Uterus (tissue), 2 donors: ENCODE measurements at regions not wholly inside any gene's neighbourhood (a gene's known extent, or its start where the extent isn't known, plus 50 kb on each side); places are given as distances from the start of the nearest gene placed in this dataset.

Experiments used
- POLR2A ChIP-seq, 2 donors: fragments of 450-650 bp; IDR thresholded peaks; one replicate each; pipeline ENCODE4 v1.6.1; 2016; ENCODE audit warnings: antibody characterized with exemption in 2 of 2, mild to moderate bottlenecking in 1 of 2, moderate library complexity in 1 of 2
- TF ChIP-seq, protein P1 (sequence below), 4 experiments: fragments of 200-600 bp in 2 of 4; fragments of 450-650 bp in 2 of 4; sonication (generic) in 2 of 4; IDR thresholded peaks; one replicate each; pipeline ENCODE4 v1.5.1; 2016 to 2019; ENCODE audit warnings: antibody characterized with exemption in 4 of 4, mild to moderate bottlenecking in 2 of 4, moderate library complexity in 1 of 4

DNA sequence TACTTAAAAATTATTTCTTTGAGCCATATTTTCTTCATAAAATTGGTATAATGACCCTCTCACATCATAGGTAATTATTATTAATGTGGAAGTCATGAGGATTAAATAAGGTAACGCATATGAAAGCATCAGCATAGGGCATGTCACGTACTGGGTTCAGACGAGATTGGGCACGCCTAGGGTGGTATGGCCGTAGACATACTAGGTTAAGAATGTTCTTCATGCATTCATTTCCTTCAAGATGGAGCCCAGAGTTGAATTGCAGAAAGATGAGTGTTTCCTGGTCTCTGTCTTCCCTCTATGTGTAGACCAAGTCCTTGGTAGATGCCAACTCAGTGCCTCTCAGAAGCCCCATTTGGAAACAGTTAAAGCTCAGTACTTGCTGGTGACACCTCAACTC lies 174.1 kb upstream of the CLINT1 start:
- TF ChIP-seq, protein P1, sequence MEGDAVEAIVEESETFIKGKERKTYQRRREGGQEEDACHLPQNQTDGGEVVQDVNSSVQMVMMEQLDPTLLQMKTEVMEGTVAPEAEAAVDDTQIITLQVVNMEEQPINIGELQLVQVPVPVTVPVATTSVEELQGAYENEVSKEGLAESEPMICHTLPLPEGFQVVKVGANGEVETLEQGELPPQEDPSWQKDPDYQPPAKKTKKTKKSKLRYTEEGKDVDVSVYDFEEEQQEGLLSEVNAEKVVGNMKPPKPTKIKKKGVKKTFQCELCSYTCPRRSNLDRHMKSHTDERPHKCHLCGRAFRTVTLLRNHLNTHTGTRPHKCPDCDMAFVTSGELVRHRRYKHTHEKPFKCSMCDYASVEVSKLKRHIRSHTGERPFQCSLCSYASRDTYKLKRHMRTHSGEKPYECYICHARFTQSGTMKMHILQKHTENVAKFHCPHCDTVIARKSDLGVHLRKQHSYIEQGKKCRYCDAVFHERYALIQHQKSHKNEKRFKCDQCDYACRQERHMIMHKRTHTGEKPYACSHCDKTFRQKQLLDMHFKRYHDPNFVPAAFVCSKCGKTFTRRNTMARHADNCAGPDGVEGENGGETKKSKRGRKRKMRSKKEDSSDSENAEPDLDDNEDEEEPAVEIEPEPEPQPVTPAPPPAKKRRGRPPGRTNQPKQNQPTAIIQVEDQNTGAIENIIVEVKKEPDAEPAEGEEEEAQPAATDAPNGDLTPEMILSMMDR (IDR thresholded peaks at IDR 0.05) = no peak
- TF ChIP-seq POLR2A (IDR thresholded peaks at IDR 0.05) = no peak
